HG02870 (cell line): ENCODE measurements at regions not wholly inside any gene's neighbourhood (a gene's known extent, or its start where the extent isn't known, plus 50 kb on each side); places are given as distances from the start of the nearest gene placed in this dataset.

Experiments
- ATAC-seq: cut with Tn5 transposase; IDR thresholded peaks from one replicate; pipeline ENCODE4 v1.9.1; 2021; ENCODE audit warnings: mild to moderate bottlenecking, moderate library complexity; ENCODE audit not compliant: unreplicated experiment

DNA sequence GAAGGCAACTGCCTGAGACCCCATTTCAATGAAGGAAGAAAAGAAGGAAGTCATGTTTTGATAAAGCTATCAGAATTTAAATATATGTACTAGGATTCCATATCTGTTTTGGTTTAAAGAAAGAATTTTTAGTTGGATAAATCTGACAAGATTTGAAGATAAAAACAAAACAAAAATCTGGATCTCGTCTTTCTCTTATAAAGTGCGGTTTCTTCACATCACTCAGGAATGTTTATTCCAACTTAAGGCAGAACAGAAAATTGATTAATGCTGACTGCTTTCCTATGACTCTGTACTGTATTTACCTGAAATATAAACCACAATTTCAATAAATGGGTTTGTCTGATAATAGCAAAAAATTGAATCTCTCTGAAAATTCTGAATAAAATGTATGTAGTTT lies 439.7 kb downstream of the RFPL4B start:
- no peak for ATAC-seq

DNA sequence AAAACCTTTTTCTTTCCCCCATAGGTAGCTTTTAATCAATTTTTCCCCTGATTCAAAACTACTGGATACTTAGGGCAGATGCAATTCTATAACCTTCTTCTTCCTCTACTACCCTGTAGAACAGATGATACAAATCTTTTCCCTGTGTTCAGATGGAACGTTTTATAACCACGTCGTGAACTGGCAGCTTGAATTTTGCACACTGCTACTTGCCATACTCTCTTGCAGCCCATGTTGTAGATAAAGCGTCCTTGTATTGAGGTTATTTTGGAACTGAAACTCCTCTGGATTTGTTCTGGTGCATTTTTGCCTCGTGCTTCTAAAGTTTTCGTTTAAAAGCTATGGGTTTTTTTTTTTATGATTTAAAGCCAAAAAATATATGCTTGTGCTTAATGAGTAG lies 440.2 kb downstream of the RFPL4B start:
- no peak for ATAC-seq

DNA sequence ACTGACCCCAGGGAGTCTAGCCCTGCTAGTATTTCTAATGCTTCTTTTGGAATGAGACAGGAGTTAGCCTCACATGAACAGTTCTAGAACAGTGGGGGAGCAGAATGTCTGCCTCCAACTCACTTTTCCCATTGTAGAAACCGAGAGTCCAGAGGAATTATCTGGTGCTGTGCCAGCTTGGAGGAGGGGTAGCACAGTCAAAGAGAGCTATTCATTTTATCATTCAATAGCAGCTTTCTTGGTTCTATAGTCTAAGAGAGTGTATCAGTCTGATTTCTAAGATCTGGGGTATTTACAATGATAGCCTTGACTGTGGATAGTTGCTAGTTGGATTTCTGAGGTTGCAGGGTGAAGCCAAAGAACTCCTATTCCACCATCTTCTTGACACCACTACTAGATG lies 448.2 kb downstream of the RFPL4B start:
- ATAC-seq: no peak

DNA sequence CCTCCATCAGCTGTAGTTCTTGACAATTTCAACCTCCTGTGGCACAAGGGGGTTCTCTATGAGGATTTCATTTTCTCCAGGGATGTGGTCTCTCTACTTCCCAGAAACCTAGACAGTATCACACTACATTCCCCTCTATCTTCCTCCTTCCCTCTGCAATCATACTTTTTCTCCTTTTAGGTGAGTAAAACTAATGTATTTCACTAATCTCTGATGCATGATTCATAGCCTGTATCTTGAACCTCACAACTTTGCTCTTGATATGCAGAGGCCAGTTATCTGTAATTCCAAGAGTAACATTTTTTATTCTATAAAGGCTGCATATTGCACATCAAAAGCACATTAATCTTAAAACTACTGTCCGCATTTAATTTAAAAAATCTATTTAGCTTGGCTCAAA lies 449.6 kb downstream of the RFPL4B start:
- ATAC-seq: no peak

DNA sequence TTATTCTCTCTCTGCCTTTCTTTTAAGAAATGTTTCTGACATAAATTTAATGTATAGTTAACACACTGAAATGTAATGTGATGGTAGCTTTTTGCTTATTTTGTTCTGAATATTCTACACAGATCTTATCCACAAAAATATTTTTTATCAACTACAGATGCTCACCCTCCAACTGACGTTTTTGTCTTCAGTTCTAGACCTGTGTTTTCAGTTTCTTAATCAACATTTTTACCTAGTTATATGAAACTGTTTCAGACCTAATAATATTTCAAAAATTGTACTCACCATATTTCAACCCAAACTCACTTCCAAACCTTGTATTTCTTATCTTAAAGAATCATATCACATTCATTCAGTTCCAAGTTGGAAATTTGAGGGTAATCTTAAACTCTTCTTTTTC lies 452.8 kb downstream of the RFPL4B start:
- ATAC-seq: no peak

DNA sequence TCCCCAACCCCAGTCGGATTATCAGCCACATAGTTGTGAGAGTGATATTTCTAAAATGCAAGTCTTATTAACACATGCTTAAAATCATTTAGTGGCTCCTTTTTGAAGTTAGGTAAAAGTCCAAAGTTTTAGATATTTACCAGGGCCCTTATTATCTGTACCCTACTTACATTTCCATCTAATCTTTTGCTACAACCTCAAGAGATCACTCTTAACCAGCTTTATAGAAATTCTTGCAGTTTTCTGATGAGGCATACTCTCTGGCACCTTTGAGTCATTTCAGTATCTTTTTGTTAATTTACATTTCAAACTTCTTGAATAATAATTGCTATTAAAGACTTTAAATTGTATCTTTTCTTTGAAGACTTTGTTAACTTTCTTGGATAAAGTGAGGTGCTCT lies 453.3 kb downstream of the RFPL4B start:
- peak; percentile 37 for ATAC-seq

DNA sequence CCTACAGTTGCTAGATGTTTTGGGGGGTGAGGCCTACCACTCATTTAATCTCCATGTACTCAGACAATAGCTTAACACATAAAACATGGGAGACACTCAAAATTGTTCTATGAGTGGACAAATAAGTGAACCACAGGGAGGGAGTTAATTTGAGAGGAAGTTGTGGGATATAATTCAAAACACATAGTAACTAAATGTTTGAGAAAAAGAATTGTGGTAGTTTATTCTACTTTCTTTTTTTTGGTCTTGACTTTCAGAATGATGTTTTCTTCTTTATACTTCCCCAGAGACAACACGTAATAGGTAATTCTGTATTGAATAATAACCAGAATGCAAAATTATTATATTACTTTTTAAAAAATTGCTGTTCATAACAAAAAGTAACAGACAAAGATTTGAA lies 453.8 kb downstream of the RFPL4B start:
- peak; percentile 64 for ATAC-seq

DNA sequence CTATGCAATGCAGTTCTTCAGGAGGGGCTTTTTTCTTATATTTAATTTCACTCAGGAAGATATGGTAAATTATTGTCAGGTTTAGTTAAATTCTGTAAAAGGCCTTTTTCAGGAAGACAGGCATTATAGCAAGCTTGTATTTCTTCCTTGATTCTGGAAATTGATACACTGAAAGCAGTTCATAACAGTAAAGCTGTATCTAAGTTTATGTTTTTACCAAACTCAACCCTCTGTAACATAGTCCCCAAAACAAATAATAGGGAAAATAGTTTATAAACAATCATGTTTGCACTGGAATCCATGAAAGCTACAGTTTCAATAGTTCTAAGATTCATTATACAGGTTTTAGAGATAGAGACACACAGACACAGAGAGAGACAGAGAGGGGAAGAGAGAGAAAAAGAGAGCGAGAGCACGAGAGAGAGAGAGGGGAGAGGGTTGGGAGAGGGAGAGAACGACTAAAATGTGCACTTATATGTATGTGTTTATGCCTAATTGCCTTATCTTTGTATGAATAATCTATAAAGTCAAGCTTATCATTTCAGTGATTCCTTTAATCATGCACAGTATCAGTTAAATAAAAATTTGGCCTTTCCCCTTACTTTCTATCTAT lies 454.4 kb downstream of the RFPL4B start:
- ATAC-seq: no peak

DNA sequence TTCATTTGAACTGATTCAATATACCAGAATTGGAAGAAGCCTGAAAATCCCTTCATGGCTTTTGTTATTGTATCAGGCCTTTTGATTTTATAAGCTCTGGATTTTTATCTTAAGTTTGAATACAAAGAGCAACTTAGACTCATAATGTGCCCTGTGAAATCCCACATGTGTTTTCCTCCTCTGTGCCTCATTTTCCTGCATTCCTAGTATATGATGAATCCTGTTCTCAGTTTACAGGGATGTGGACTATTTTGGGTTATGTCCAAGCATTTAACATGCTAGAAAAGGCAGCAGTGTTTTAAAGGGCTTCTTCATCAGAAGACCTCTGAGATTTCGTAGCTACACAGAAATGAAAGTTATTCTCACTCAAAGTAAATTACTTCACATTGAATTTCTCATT lies 455.0 kb downstream of the RFPL4B start:
- ATAC-seq: no peak

DNA sequence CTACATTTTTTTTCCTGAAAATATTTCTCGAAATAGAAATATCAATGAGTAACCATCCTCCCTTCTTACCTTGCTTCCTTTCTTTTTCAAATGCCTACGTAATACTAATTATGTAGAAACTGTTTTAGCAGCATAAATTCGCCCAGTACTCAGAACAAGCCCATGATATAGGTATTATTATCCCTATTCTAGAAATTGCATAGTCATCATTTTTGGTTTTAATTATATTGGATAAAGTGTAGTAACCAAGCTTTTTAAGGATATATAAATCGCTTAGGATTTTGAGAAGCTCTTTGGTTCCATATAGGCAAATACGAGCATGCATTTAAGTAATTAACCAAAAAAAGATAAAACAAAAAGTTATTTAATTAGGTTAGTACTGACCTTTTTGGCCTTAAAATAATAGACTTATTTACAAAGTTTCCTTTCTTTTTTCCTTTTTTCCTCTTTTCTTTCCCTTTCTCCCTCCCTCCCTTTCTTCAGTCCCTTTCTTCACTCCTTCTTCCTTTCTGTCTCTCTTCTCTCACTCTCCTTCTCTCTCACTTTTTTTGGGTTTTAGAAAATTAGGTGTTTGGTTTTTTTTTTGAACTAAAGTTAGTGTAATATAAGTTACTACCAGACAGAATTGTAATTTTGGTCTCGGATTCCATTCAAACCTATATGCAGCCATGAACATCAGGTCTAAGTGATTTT lies 457.7 kb downstream of the RFPL4B start:
- no peak for ATAC-seq

DNA sequence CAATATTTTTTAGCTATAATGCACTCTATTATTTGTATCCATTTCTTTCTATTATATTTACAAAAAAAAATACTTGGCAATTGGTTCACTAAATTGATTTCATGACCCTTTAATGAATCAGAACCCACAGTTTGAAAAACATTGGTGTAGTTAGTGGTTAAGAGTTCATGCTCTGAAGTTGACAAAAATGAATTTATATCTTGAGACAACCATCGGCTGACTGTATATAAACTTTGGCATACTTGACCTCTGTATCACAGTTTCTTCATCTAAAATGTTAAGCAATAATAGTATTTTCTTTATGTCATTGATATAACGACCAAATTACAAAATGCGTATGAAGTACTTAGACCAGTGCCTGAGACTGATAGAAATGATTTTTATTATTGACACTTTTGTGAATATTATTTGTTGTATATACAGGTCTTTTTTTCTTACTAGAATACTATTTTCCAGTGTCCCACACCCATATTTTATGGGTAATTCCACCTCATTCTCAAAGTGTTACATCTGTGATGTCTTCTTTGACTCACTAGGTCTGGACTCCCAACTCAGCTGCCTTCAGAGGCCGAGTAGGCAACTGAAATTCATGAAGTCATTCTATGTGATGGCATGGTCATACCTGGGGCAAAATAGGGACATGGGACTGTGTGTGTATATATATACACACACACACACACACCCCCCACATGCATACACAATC lies 459.2 kb downstream of the RFPL4B start:
- ATAC-seq: no peak

DNA sequence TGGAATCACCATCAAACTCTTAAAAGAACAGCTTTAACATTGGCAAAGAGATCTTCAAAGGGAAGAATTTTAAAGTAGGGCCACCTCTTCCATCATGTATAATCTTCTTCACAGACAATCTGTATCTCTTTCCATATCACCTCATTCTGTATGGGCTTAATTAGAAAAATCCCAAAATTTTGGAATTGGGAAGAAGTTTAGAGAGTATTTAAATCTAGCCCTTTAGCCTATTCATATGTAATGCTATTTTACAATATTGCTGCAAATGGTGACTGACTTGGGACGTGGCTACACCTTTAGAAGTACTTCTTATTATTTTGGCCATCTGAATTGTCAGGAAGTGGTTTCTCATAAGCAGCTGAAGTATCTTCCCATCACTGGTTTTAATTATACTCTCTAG lies 474.3 kb downstream of the RFPL4B start:
- ATAC-seq: no peak

DNA sequence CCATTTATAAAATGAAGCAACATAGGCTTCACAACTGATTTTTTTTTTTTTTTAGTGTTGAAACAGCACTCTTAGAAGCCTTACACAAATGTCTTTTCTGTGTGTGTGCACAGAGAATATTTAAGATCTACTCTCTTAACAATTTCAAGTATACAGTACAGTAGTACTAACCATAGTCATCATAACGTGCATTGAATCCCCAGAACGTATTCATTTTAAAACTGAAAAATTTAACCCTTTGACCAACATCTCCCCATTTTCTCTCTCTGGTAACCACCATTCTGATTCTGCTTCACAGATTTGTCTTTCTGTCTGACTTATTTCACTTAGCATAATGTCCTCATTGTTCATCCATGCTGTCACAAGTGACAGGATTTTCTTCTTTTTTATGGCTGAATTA lies 475.6 kb downstream of the RFPL4B start:
- ATAC-seq: peak; percentile 72

DNA sequence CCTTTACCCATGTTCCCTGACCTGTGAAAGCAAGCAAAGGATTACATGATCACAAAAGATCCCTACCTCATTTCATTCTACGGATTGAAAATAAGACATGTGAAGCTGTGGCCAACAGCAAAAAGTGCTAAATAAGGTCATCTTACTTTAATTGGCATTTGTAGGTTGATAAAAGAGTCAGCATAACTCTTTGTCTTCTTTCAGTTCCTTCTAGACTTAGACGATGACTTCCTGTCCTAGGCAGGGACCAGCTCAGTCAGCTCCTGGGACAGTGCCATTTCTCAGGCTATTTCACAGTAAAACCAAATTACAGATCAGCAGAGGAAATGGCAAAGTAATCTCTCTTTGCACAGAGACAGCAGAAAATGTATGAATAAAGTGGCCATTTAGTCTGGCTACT lies 480.7 kb downstream of the RFPL4B start:
- peak; percentile 95 for ATAC-seq

DNA sequence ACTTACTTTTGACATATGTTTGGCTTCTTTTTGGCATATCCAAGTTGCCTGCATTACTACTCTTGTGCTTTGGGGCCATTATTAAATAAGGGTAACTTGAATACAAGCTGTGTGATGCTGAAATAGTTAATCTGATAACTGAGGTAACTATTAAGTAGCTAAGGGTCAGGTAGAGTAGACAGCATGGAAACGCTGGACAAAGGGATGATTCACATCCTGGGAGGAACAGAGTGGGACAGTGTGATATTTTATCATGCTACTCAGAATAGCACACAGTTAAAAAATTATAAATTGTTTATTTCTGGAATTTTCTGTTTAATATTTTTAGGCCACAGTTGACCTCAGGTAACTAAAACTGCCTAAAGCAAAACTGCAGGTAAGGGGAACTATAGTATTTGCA lies 483.9 kb downstream of the RFPL4B start:
- no peak for ATAC-seq

DNA sequence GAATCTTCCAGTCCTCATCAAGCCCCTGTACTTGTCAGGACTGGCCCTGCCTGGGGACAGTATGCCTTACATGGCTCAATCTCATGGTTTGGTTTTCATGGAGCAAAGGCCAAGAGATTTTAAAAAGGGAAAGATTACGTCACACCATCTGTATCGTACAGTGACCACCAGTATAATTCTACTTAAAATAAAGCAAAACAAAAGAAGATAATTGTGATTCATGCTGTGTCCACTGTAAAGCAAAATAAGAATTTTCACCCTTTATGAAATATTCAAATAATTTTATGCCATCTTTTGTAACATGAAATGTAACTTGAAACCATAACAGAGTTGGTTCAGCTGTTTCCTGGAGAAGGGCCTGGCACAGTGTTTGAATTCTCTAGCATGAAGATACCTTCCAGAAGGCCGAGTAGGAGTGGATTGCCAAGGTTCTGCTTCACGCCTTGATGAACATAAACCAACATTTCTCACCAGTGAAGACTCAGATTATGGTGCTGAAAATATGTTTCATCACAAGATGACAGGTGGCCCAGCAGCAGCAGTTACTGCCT lies 486.5 kb downstream of the RFPL4B start:
- ATAC-seq: no peak

DNA sequence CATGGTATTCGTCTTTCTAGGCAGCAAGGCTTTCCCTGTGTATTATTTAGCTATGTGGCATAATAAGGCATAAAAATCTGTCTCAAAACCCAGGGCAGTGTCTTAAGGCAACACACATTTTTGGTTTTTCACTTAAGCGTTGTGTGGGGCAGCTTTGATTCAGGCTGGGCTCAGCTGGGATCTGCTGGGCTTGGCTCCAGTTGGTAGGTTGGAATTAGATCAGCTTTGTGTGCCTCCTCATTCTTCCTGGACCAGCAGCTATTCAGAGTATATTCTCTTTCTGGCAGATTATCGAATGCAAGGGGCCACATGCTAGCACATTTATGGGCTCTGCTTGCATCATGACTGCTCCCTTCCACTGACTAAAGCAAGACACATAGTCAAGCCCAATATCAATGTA lies 487.9 kb downstream of the RFPL4B start:
- no peak for ATAC-seq

DNA sequence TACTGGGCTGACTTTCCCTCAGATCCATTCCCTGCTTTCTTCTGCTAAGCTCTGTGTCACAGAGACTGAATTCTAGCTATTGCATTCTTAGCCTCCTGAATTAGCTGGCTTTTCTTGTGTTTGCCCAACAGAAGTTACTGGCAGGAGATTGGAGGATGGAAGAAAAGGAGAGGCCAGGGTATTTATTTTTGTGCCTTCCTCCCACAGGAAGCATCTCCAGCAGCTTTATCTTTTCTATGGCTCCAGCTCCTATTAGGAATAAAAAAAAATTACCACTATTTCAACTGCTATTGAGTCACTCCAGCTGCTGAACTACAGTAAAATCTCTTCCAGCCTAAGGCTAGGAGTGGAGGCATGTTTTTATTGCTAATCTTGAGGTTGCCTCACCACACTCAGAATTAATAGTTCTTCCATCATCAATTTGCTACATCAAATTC lies 492.4 kb downstream of the RFPL4B start:
- no peak for ATAC-seq

DNA sequence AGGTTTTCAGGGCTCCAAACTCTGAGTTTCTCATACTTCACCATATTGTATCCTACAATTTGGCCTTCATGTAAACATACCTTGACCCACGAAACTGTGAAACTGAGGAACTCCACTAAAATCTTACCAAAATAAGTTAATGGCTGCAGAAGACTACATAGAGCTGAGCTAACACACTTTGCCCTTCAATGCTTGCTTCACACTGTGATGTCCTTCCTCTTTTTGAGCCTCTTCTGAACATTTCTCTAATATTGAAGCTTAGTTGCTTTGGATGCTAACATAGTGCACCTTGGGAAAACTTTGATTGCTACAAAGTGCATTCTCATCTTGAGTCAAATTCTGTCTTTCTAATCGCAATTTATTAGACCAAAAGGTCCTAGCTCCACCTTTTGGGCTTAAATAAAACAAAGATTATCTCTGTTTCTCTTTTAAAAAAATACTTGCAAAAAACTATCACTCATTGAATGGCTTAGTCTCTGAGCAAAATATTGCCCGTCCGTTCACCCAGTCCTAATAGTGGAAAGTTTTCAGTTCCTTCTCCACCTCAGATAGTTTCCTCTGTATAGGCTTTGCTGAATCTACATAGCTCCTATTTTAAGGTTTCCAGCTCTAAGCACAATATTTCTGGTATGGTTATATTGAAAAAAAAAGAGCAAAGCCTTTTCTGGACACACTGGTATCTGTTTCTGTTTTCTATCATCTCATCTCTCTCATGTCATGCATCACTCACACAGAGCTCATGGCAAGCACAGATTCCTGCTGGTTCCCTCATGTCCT lies 494.6 kb downstream of the RFPL4B start:
- ATAC-seq: peak; percentile 78

DNA sequence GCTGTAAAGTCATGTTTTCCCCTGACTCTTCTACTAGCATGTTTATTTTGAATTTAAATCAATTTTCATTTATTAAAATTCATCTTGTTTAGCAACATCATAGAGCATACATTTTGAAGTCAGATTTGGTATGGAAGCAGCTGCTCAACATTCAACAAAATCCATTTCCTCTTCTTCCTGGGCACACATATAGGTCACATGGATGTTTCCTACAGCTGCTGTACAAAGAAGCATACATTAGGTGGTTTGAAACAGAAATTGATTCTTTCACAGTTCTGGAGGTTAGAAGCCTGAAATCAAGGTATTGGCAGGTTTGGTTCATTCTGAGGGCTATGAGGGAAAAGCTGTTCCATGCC lies 495.2 kb downstream of the RFPL4B start:
- ATAC-seq: peak; percentile 33

DNA sequence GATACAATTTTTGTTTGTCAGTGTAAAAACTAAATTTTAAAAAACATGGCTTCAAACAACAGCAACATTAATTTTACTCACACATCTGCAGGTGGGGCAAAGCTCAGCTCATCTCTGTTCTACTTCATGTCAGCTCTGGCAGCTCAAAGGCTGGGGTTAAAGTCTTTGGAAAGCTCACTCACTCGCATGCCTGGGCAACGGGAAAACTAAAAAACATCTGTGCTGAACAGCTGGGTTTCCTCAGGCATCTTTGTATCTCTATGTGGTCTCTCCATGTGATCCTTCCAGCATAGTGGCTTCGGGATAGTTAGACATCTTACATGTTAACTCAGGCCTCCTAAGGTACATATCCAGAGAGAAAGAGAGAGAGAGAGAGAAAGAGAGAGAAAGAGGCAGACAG lies 499.6 kb downstream of the RFPL4B start:
- no peak for ATAC-seq
